Fibroblast of skin of left biceps (primary cell): ENCODE measurements at regions not wholly inside any gene's neighbourhood (a gene's known extent, or its start where the extent isn't known, plus 50 kb on each side); places are given as distances from the start of the nearest gene placed in this dataset.
A peak's percentile ranks its signal among the peaks of the same experiment; 100 is the strongest.
"Not testable (repeated sequence)": the region's sequence is repeated elsewhere in the genome, so short reads cannot be mapped to it uniquely, and the experiment has no call there.

Experiments
- DNase-seq, 2 experiments: peaks; one replicate each; pipeline ENCODE4 v3.0.0-alpha.2; 2013; ENCODE audit warnings: low read depth in 2 of 2

DNA sequence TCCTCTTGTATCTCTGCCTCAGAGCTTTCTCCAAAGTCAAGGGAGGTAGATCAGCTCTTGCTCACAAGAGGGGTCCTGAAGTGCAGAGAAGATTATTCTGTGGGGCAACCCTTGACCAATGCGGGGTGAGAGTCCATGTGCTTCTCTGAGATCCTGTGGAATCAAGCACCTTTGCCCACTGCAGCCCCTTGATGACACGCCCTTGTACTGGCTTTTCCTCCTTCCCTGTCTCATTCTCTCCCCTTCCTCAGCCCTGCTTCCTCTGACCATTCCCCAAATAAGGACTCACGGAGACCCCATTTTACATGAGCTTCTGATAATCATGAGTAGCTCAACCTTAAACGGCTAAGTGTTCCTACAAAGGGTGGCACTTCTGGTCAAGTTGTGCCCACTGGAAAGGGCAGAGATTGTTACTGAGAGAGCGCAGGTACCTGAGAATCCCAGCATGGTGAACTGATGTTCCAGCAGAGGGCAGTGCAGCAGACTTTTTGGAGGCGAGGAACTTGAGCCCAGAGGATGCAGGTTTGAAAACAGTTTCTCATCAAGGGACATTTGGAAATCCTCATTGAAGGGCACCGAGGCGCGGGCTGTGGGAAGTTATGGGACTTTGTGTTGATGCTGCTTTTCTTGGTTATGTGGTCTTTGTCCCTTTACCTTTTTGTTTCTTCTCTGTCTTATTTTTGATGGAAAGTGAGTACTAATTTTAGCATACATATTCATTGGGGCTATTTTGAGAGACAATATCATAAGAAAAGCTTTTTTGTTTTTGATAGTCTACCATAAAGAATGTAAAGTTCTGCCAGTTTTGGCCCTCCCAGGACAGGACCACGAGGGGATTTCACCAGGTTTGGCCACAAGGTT, 201.3 kb downstream of the RBM46 start:
- peak in 1 of 2 experiments; percentile 6 for DNase-seq

DNA sequence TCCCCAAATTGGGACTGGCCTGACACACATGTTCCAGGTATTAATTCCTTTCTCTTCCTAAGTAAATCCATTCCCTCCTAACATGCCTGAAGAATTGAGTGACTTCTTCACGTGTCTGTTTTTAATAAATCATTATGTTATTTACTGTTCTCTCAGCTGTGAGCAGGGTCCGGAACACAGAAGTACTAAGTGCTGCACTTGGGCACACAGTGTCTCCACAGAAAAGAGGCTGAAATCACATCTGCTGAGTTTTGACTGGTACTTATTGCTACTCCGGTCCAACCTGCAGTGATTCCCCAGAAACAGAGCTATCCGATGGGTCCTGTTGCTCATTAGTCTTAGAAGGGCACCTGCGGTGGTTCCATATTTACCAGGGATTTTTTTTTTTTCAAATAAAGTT, 202.6 kb downstream of the RBM46 start:
- no peak for DNase-seq

DNA sequence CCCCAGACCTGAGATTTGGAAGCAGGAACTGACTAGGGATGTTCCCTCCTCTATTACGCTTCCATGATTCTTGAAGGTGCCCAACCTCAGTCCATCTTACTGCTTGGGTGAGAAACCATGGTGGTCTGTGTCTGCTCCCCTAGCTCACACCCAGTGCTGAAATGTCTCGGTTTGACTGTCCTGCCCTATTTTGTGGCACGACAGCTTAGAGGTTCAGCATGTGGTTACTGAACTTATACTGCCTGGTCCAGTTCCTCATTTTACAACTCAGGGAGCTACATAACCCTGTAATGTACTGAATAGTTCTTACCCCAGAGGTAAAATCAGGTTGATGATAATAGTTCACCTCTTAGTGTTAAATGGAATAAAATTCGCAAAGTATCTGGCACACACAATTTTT, 203.1 kb downstream of the RBM46 start:
- DNase-seq: no peak

DNA sequence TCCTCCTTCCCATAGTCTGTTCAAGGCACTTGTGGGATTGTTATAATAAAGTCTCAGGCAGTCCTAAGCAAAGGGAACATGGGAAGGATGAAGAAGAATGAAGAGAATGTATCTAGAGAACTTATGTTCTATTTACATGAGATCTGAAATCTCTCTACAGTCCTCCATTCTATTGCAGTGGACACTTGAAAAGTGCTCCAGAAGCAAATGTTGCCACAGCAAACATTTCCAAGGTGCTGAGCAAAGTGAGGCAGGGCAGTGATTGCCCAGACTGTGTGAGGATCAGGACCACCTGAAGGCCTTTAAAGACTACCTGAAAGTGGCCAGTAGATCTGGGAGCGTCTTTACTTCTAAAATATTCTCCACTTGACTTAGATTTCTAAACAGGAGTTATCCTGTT, 203.5 kb downstream of the RBM46 start:
- no peak for DNase-seq

DNA sequence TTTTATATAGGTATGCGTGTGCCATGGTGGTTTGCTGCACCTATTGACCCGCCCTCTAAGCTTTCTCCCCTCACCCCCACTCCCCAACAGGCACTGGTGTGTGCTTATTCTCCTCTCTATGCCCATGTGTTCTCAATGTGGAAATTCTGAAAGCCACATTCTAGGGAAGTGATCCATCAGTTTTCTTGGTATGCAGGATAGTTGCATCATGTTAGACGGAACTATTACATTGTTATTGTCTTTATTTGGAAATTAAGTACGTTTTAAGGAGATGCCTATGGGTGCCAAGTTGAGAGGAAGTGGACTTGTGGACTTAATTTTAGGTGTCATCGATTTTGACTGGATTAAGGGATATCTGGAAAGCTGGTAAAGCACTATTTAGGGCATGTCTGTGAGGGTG, 204.6 kb downstream of the RBM46 start:
- peak in 1 of 2 experiments; percentile 33 for DNase-seq

DNA sequence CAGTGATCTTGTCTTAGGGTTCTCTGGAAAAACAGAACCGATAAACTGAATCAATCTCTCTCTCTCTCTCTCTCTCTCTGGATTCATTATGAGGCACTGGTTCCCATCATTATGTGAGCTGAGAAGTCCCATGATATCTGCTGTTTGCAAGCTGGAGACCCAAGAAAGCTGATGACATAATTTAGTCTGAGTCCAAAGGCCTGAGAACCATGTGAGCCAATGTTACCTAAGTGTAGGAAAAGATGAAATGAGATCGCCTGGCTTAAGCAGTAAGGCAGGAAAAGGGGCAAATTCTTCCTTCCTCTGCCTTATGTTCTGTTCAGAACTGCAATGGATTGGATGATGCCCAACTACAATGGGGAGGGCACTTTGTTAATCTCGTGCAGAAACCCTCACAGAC, 207.4 kb downstream of the RBM46 start:
- no peak for DNase-seq

DNA sequence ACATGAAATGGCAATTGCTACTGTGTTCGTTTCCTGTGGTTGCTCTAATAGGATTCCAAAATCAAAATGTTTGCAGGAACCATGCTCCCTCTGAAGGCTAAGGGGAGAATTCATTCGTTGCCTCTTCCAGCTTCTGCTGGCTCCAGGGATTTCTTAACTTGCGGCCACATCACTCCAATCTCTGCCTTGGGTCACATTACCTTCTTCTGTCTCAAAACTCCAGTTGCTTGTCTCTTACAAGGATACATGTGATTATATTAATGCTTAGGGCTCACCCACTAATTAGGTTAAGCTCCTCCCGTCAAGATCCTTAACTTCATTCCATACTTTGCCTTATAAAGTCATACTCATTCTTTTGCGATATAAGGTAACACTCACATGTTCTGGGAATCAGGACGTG, 208.4 kb downstream of the RBM46 start:
- no peak for DNase-seq

DNA sequence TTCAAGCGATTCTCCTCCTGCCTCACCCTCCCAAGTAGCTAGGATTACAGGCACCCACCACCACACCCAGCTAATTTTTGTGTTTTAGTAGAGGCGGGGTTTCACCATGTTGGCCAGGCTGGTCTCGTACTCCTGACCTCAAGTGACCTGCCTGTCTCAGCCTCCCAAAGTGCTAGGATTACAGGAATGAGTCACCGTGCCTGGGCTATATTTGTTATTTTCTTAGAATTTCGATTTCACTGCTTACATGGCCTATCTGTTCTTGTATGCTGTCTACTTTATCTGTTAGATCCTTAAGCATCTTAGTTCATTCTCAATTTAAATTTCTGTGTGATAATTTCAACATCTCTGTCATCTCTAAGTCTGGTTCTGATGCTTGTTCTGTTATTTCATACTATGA, 210.6 kb upstream of the NPY2R start:
- DNase-seq: not testable (repeated sequence)

DNA sequence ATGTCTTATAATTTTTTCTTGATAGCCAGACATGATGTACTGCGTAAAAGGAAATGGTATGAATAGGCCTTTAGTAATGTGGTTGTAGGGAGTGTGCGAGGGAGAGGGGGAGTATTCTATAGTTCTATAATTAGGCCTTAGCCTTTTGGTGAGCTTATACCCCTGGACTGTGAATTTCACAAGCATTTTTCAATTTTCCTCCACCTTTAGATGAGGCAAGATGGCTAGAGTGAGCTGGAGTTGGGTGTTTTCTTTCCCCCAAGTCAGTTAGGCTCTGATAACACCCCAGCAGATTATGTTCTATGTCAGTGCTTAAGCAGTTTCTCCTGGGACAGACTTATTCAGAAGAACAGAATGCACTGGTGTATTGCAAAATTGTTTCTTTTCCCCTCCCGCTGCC, 210.2 kb upstream of the NPY2R start:
- DNase-seq: peak in 1 of 2 experiments; percentile 13

DNA sequence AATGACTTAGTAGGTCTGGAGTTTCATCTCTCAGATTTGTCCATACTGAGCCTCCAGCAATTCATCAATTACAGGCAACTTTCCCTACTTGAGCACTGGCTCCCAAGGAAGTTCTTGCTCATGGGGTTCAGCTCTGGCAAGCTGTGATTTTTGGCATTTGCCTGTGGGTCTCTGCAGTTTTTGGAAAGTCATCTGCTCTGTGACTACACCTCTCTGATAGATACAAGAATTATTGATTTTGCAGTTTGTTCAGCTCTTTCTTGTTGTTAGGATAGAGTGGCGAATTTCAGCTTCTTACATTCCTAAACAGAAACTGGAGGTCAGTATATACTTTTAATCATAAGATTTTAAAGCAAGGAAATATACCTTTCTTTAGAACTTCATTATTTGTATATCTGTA, 209.7 kb upstream of the NPY2R start:
- DNase-seq: no peak

DNA sequence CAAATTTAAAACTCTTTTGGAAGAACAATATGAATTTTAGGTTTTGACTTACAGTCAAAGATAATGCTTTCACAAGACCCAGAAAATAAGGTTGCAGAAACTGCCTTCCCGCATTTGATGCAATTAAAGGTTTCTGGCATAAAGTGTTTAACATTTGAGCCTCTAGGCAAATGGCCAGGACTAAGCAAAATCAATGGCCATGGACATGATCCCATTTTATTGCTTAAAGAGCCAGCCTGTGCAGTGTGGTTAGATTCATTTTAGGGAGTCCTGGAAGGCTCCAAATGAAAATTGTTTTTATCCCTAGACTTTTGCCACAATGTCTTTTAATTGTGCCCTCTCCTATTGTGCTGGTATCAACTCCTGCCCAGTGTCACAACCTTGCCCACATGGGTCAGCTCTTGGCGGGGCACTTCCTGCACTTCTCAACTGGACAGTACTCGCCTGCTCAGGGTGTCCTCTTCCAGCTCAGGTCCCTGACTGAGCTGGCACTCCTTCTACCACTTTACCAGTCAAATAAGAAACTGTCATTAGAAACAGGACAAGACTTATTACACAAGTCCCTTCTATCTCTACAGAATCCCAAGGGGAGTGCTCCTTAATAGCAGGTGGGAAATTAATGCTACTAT, 208.4 kb upstream of the NPY2R start:
- DNase-seq: no peak

DNA sequence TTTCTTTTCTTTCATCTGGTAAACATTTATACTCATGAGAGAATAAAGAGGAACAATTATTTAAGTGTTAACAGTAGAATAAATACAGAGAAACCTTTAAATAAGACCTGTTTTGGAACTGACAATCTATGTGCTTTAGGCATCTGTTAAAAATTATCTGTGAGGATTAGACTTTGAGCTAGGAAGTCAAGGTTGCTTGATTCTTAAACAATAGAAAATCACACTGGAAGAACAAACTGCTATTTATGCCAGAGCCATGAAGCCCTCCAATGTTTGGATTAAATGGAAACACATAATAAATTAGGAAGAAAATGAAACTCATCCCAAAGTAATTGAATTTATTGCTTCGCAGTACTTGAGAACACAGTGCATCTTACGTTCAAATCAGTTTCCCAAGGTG, 207.2 kb upstream of the NPY2R start:
- no peak for DNase-seq

DNA sequence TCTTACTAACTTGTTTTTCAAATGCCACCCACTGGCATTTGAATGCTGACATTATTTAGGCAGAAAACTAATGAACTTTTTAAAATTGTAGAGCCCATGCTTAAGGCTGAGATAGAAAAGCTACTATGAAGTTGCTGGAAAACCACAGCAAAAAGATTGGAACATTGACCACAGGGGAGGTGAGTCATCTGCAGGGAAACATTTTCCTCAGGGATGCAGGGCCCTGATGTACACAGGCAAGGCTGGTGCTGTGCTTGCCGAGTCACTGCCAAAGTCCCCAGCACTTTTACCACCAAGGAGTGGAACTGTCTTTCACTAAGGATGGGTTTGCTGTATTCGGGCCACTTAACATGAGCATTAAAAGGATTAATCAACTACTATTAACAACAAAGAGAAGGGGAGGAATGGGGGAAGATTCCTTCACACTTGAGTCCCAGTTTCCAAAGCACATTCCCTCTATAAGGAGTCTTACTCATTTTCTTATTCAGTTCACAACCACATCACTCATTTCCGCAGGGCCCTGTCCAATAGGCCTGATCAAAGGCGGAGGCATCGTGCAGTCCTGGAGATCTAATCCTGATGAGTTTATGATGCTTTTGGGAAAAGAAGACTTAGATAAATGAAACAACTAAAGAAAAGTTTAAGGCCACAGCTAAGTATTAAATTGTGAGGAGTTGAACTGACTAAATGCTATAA, 202.9 kb upstream of the NPY2R start:
- no peak for DNase-seq

DNA sequence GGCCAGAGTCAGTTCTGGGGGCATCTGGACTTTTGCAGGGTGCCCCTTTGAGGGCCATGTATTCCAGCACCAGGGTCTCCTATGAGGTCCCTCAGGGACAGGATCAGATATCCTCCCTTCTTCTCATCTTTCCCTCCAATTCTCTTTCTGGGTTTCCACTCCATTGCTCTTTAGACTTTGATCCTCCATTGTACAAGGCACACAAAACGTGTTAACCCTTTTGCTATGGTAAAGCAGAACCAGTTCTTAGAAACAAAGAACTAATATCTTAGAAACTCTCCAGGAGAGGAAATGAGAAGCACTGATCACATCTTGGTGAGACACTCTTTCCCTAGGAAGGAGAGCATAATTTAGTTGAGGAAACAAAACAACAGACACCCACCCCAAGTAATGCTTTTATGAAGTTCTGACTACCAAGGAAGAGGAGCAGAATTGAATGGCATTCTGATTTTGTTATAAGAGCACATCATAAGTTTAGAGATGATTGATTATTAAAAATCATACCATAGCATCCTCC, 200.7 kb upstream of the NPY2R start:
- DNase-seq: no peak

DNA sequence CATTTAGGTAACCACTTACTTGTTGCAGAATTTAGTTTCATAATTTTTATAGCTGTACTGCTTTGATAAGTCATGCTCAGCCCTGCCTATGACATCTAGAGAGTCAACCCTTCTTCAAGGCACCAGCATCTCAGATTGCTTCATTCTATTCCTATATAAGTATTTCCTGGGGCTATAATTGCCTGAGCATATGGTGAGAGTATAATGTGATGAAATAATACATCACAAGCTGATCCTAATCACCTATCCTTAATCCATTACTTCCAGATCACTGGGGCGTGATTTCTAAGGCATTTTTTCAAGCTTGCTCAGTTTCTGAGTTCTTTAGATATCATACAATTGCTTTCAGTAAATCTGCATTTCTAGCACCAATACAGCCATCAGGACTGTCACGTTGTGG, 200.0 kb upstream of the NPY2R start:
- no peak for DNase-seq

DNA sequence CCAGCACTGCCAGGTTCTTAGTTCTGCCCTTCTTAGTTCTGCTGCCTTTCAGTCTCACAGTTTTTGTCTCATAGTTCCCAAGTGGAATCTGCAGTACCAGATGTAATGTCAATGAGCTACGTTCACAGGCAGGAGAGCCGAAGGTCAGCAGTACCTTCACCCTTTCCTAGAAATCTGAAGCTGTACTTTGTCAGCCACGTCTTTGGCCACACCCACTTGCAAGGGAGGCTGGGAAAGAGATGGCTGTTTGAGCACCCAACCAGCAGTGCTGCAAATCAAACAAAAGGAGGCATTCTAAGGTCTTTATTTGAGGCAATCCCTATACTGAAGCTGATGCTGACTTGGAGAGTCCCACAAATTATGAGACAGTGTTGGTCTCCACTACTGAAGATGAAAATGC, 199.1 kb upstream of the NPY2R start:
- DNase-seq: no peak

DNA sequence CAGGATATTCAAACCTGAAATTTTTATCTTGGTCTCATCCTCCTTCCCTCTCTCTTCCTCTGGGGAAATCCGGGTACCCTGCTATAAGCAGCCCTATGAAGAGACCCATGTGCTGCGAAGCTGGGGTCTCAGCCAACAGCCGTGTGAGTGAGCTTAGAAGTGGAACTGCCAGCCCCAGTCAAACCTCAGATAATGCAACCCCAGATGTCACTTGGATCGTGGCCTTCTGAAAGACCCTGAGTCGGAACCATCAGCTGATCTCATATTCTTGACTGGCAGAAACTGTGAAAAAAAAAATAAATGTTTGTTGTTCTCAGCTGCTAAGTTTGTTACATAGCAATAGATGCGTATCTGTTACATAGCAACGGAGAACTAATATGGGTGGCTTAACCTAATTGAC, 198.1 kb upstream of the NPY2R start:
- DNase-seq: no peak

DNA sequence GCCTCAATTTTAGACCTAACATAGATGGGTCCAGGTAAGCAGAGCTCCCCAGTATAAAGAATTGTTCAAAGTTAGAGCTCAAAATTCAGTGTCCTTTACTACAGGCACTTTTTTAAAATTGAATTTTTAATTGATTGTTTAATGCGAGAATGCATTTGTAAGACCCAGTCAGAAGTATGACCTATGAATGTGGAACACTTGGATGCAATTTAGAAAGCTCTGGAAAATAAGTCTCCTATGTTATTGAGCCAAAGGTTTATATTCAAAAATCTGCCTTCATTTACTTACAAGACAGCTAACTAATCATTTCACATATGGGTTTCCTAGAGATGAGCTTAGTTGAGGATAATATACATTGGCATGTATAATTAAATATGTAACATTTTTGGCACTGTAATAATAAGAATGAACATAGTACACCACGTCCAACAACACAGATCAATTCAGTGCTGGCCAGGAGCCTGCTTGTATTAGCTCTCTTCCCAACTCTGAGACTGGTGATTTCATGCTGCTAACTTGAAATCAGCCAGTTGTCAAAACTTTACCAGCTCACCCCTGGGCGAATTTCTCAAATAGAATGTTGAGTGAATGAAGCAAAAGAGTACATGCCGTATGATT, 197.2 kb upstream of the NPY2R start:
- DNase-seq: no peak

DNA sequence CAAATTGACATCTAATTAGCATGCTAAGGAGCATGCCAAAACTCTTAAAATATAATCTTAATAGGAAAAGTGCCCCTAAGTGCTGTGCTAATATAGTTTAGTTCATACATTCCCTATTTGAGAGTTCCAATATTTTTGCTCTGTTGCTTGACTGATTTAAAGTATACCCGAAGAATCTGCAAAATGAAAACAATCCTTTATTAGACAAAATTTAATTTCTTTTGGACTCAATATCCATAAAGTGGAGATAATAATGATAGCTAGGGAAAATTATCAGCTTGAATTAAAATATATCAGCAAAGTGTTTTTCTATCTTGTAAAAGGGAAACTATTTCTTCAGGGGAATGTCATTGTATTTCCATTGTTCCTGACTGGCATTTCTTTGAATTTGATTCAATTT, 196.0 kb upstream of the NPY2R start:
- DNase-seq: no peak

DNA sequence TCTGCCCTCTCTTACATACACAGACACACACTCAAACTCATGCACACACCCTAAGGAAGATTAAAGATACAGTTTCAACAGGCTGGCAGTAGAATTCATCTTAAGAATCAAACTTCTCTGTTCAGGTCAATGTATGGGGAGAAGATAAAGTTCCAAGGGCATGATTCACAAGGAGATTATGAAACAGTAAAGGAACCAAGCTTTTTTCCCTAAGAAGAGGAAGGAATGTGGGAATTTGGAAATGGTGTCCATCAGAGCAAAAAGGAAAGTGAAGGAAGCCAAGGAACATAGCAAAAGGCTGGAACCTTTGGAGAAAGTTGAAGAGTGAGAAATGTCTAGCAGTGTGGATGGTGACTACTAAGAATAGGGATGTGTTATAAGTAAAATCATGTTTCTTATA, 191.0 kb upstream of the NPY2R start:
- no peak for DNase-seq

DNA sequence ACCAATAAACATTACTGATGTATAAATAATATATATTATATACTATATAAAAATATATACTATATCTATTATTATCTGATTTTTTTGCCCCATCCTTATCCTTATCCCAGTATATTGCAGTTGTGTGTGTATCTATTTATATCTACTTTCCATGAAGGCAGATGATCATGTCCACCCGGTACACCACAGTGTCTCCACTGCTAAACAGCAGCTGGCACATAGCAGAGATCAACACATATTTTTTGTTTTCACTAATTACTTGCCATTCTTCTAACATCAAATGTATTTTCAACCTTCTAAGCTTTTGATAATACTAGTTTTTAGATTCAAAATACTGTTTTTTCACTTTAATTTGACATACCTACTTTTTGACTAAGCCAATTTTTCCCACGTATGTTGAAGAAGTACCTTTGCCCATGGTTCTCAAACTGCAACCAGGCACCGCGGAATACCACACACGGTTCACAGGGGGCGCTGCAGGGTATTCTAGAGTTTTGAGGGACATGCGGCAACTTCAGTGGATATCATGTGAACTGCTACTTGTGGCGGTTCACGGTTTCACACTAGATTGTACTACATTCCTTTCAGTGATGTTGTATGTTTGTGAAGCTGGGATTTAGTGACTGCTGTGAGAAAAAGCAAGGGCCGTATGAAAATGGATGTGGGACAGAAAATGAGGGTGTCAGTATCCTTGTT, 182.5 kb upstream of the NPY2R start:
- no peak for DNase-seq

DNA sequence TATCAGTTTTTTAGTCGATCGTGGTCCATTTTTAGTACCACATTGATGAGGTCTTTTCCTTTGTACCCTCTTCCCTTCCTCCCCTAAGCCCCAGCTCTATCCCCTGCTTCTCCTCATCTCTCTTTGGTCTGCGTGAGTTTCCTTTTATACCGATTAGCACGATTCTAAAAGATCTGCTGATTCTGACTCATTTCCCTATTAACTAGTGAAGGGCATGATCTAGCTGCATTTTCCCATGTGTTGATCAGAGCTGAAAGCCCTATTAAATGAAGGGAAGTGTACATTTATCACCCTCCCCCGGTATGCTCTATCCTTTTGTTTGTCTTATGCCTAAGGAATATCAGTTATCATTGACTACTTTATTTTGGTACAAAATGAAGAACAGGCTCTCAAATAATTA, 181.7 kb upstream of the NPY2R start:
- no peak for DNase-seq
